Panc1 (cell line): ENCODE measurements at regions not wholly inside any gene's neighbourhood (a gene's known extent, or its start where the extent isn't known, plus 50 kb on each side); places are given as distances from the start of the nearest gene placed in this dataset.

Experiments
- CTCF ChIP-seq: fragments of 450-650 bp; IDR thresholded peaks from 2 replicates; pipeline ENCODE4 v1.5.1; 2017; ENCODE audit warnings: mild to moderate bottlenecking
- POLR2AphosphoS5 ChIP-seq: IDR thresholded peaks from 2 replicates; pipeline ENCODE4 v1.6.1; 2012; ENCODE audit warnings: mild to moderate bottlenecking, low read depth, low read length, moderate library complexity
- REST ChIP-seq, 2 experiments: IDR thresholded peaks; 2 replicates each; pipeline ENCODE4 v1.6.1; 2011 to 2012; ENCODE audit warnings: low read depth in 2 of 2, control low read depth in 1 of 2, low read length in 1 of 2, mild to moderate bottlenecking in 1 of 2, moderate library complexity in 1 of 2; ENCODE audit not compliant: insufficient read depth in 1 of 2
- TCF7L2 ChIP-seq: IDR thresholded peaks from 2 replicates; pipeline ENCODE4 v1.6.1; 2011; ENCODE audit warnings: mild to moderate bottlenecking, low read depth, low read length, inconsistent platforms

- TF ChIP-seq CTCF (no peak), TCF7L2 (no peak), REST (IDR thresholded peaks at IDR 0.05; ENCODE audit: insufficient read depth in 1 of 2, low read depth in 2 of 2, low read length in 1 of 2) (no peak), POLR2AphosphoS5 (no peak)
Measured at GRCh38 chr7:128176696-128177095, 64.4 kb upstream of the LEP start.
